Suprapubic skin (tissue), 4 donors: ENCODE measurements at regions not wholly inside any gene's neighbourhood (a gene's known extent, or its start where the extent isn't known, plus 50 kb on each side); places are given as distances from the start of the nearest gene placed in this dataset.

Experiments
- DNase-seq, 2 donors: peaks; one replicate each; pipeline ENCODE4 v3.0.0-alpha.2; 2019; ENCODE audit warnings: low spot score in 2 of 2
- H3K27ac ChIP-seq: fragments of 200-600 bp; sonication (generic); one replicate; pipeline ENCODE4 v1.5.1; 2019
- H3K27me3 ChIP-seq: fragments of 200-600 bp; sonication (generic); one replicate; pipeline ENCODE4 v1.5.1; 2019
- H3K36me3 ChIP-seq: fragments of 200-600 bp; sonication (generic); one replicate; pipeline ENCODE4 v1.5.1; 2019
- H3K4me1 ChIP-seq: fragments of 200-600 bp; sonication (generic); one replicate; pipeline ENCODE4 v1.5.1; 2019
- H3K4me3 ChIP-seq: fragments of 200-600 bp; sonication (generic); one replicate; pipeline ENCODE4 v1.5.1; 2019; ENCODE audit warnings: mild to moderate bottlenecking
- H3K9me3 ChIP-seq: fragments of 200-600 bp; sonication (generic); one replicate; pipeline ENCODE4 v1.5.1; 2019
- EP300 ChIP-seq: sonication (generic); formaldehyde crosslinking; IDR thresholded peaks from one replicate; pipeline ENCODE4 v1.6.1; 2017; ENCODE audit warnings: antibody characterized with exemption
- POLR2A ChIP-seq, 2 donors: fragments of 450-650 bp; IDR thresholded peaks; one replicate each; pipeline ENCODE4 v1.6.1; 2017; ENCODE audit warnings: antibody characterized with exemption in 2 of 2, mild to moderate bottlenecking in 2 of 2, moderate library complexity in 2 of 2
- POLR2AphosphoS5 ChIP-seq, 3 donors: sonication (generic); formaldehyde crosslinking; IDR thresholded peaks; one replicate each; pipeline ENCODE4 v1.6.1; 2017; ENCODE audit warnings: antibody characterized with exemption in 3 of 3
- WGBS: methylation state at CpG from one replicate; pipeline ENCODE4 v1.1.5; 2018; 5-methylcytosine and 5-hydroxymethylcytosine counted together
- TF ChIP-seq, protein P1 (sequence below), 2 donors: fragments of 200-600 bp in 1 of 2; fragments of 450-650 bp in 1 of 2; sonication (generic) in 1 of 2; IDR thresholded peaks; one replicate each; pipeline ENCODE4 v1.5.1; 2016 to 2019; ENCODE audit warnings: antibody characterized with exemption in 2 of 2, mild to moderate bottlenecking in 1 of 2, moderate library complexity in 1 of 2

GRCh38 chr12:115253049-115253448 lies 569.1 kb upstream of the TBX3 start:
- no peak for TF ChIP-seq POLR2AphosphoS5 (IDR thresholded peaks at IDR 0.05)
- no peak for TF ChIP-seq EP300
- TF ChIP-seq, protein P1, sequence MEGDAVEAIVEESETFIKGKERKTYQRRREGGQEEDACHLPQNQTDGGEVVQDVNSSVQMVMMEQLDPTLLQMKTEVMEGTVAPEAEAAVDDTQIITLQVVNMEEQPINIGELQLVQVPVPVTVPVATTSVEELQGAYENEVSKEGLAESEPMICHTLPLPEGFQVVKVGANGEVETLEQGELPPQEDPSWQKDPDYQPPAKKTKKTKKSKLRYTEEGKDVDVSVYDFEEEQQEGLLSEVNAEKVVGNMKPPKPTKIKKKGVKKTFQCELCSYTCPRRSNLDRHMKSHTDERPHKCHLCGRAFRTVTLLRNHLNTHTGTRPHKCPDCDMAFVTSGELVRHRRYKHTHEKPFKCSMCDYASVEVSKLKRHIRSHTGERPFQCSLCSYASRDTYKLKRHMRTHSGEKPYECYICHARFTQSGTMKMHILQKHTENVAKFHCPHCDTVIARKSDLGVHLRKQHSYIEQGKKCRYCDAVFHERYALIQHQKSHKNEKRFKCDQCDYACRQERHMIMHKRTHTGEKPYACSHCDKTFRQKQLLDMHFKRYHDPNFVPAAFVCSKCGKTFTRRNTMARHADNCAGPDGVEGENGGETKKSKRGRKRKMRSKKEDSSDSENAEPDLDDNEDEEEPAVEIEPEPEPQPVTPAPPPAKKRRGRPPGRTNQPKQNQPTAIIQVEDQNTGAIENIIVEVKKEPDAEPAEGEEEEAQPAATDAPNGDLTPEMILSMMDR (IDR thresholded peaks at IDR 0.05), result no peak
- no peak for TF ChIP-seq POLR2A (IDR thresholded peaks at IDR 0.05)
- H3K4me3 ChIP-seq, result no peak overlapping the region
- 89% methylated on average over 3 of the region's 3 CpGs for WGBS

DNA sequence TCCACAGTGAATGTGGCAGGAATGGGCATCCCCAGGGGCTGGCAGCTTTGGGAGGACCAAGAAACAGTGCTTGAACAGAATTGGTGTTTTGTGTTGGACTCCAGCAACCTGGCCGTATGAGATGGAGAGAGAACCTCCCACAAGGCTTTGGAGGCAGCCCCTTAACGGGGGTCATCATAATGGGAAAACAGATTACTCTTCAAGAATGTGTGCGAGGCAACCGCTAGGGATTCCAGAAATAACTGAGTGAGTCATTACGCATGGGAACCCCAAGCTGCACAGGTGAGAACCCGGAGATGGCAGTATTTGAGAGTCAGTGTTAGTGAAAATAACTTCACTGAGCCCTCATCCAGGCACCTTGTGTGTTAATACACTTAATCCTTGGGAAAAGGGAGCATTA lies 567.8 kb upstream of the TBX3 start:
- WGBS, result 84% methylated on average over 6 of the region's 6 CpGs
- Histone ChIP-seq H3K36me3 (no peaks in the 10 kb centered on the region), H3K4me3 (no peak overlapping the region), H3K27me3 (no peaks in the 10 kb centered on the region), H3K9me3 (no peaks in the 10 kb centered on the region), H3K4me1 (peaks cover 11% of the 10 kb centered on the region), H3K27ac (no peak overlapping the region)
- DNase-seq, result no peak
- TF ChIP-seq POLR2A (IDR thresholded peaks at IDR 0.05), result no peak
- TF ChIP-seq EP300, result no peak
- TF ChIP-seq, protein P1 (IDR thresholded peaks at IDR 0.05), result no peak
- no peak for TF ChIP-seq POLR2AphosphoS5 (IDR thresholded peaks at IDR 0.05)

More at GRCh38 chr12:115253049-115253448, 569.1 kb upstream of the TBX3 start:
- Histone ChIP-seq H3K36me3 (no peaks in the 10 kb centered on the region), H3K27ac (no peak overlapping the region), H3K27me3 (no peaks in the 10 kb centered on the region), H3K4me1 (peaks cover 21% of the 10 kb centered on the region), H3K9me3 (no peaks in the 10 kb centered on the region)
- no peak for DNase-seq

GRCh38 chr12:115249671-115250278 lies 565.8 kb upstream of the TBX3 start:
- no peak for TF ChIP-seq POLR2A (IDR thresholded peaks at IDR 0.05)
- no peak for TF ChIP-seq EP300
- DNase-seq, result no peak
- Histone ChIP-seq H3K9me3 (no peaks in the 10 kb centered on the region), H3K4me1 (no peaks in the 10 kb centered on the region), H3K27ac (no peak overlapping the region), H3K4me3 (no peak overlapping the region), H3K36me3 (no peaks in the 10 kb centered on the region), H3K27me3 (no peaks in the 10 kb centered on the region)
- 69% methylated on average over 3 of the region's 3 CpGs for WGBS

GRCh38 chr12:115245020-115245419 lies 561.0 kb upstream of the TBX3 start:
- no peaks in the 10 kb centered on the region for H3K36me3 ChIP-seq
- H3K4me1 ChIP-seq, result no peaks in the 10 kb centered on the region
- TF ChIP-seq EP300 (no peak), POLR2AphosphoS5 (IDR thresholded peaks at IDR 0.05) (no peak), POLR2A (IDR thresholded peaks at IDR 0.05) (no peak)
- TF ChIP-seq, protein P1 (IDR thresholded peaks at IDR 0.05), result no peak
- no peaks in the 10 kb centered on the region for H3K9me3 ChIP-seq
- WGBS, result 76% methylated on average over 10 of the region's 10 CpGs
- DNase-seq, result no peak
- H3K27ac ChIP-seq, result no peak overlapping the region
- no peaks in the 10 kb centered on the region for H3K27me3 ChIP-seq
- no peak overlapping the region for H3K4me3 ChIP-seq

DNA sequence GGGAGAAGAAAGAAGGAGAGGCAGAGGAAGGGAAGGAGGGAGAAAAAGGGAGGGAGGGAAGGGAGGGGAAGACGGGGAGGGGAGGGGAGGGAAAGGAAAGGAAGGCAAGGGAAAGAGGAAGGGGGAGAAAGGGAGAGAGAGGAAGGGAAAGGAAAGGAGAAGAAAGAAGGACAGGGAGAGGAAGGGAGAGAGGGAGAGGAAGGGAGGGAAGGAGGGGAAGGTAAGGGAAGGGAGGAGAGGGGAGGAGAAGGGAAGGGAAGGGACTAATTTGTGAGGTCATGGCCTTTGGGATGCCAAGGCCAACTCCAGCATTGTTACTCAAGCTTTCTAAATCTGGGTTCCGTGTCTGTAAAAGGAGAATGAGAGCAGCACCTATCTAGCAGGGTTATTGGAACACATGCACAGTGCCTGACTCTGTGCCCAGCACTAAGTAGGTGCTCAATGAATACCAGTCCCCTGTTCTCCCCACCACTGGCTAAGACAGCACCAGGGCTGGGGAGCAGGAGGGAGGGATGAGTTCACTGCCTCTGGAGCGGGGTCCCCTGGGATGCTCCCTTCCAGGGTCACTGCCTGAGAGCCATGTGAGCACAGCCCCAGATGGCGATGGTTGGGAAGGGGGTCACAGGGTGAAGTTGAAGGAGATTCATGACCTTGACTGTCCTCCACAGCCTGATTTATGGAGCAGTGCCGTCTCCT lies 560.1 kb upstream of the TBX3 start:
- no peak for DNase-seq

More for the DNA sequence above, 560.1 kb upstream of the TBX3 start:
- no peaks in the 10 kb centered on the region for H3K4me1 ChIP-seq
- H3K27me3 ChIP-seq, result no peaks in the 10 kb centered on the region
- H3K4me3 ChIP-seq, result no peak overlapping the region
- no peaks in the 10 kb centered on the region for H3K9me3 ChIP-seq
- TF ChIP-seq POLR2AphosphoS5 (IDR thresholded peaks at IDR 0.05), result no peak
- TF ChIP-seq EP300, result no peak
- TF ChIP-seq, protein P1 (IDR thresholded peaks at IDR 0.05), result no peak
- TF ChIP-seq POLR2A (IDR thresholded peaks at IDR 0.05), result no peak
- 91% methylated on average over 5 of the region's 5 CpGs for WGBS
- H3K27ac ChIP-seq, result no peak overlapping the region
- H3K36me3 ChIP-seq, result no peaks in the 10 kb centered on the region
